ENCODE measurements at regions not wholly inside any gene's neighbourhood (a gene's known extent, or its start where the extent isn't known, plus 50 kb on each side); places are given as distances from the start of the nearest gene placed in this dataset.
"Not testable (repeated sequence)": the region's sequence is repeated elsewhere in the genome, so short reads cannot be mapped to it uniquely, and the experiment has no call there.

GRCh38 chr2:36157093-36157492 lies 198.5 kb upstream of the CRIM1 start:
- not testable (repeated sequence) for DNase-seq

- no peak for DNase-seq
Measured at GRCh38 chr2:36147670-36148390, 207.7 kb upstream of the CRIM1 start.

GRCh38 chr2:36146765-36147164 lies 208.8 kb upstream of the CRIM1 start:
- no peak for DNase-seq

GRCh38 chr2:36140391-36140790 lies 215.2 kb upstream of the CRIM1 start:
- no peak for DNase-seq

- no peak for DNase-seq
Measured at GRCh38 chr2:36137612-36138011, 218.0 kb upstream of the CRIM1 start.

- DNase-seq: no peak
Measured at GRCh38 chr2:36134281-36134680, 221.3 kb upstream of the CRIM1 start.

- DNase-seq: no peak
Measured at GRCh38 chr2:36128359-36128758, 227.2 kb upstream of the CRIM1 start.

- DNase-seq: no peak
Measured at GRCh38 chr2:36125702-36126101, 229.9 kb upstream of the CRIM1 start.

GRCh38 chr2:36123995-36124394 lies 231.6 kb upstream of the CRIM1 start:
- DNase-seq: no peak

GRCh38 chr2:36097022-36097421 lies 258.6 kb upstream of the CRIM1 start:
- no peak for DNase-seq

GRCh38 chr2:36091844-36092741 lies 263.5 kb upstream of the CRIM1 start:
- DNase-seq: not testable (repeated sequence)

- no peak for DNase-seq
Measured at GRCh38 chr2:36088716-36089328, 266.8 kb upstream of the CRIM1 start.

- DNase-seq: no peak
Measured at GRCh38 chr2:36087344-36087743, 268.2 kb upstream of the CRIM1 start.

GRCh38 chr2:36079793-36080192 lies 275.8 kb upstream of the CRIM1 start:
- no peak for DNase-seq

- DNase-seq: no peak
Measured at GRCh38 chr2:36074008-36074407, 281.6 kb upstream of the CRIM1 start.

GRCh38 chr2:36071698-36072097 lies 283.9 kb upstream of the CRIM1 start:
- DNase-seq: no peak

GRCh38 chr2:36069074-36069473 lies 286.5 kb upstream of the CRIM1 start:
- DNase-seq: no peak

- DNase-seq: no peak
Measured at GRCh38 chr2:36068086-36068485, 287.5 kb upstream of the CRIM1 start.

GRCh38 chr2:36060133-36060532 lies 295.4 kb upstream of the CRIM1 start:
- DNase-seq: no peak

GRCh38 chr2:36059691-36060090 lies 295.9 kb upstream of the CRIM1 start:
- DNase-seq: no peak

- no peak for DNase-seq
Measured at GRCh38 chr2:36058953-36059352, 296.6 kb upstream of the CRIM1 start.

- DNase-seq: no peak
Measured at GRCh38 chr2:36058076-36058475, 297.5 kb upstream of the CRIM1 start.

- no peak for DNase-seq
Measured at GRCh38 chr2:36052819-36053218, 302.8 kb upstream of the CRIM1 start.

GRCh38 chr2:36044411-36044810 lies 311.2 kb upstream of the CRIM1 start:
- DNase-seq: no peak

Data from kidney glomerular epithelial cell (primary cell).